Stimulated activated memory B cell treated with anti-CD40 and anti-IgM and Interleukin-4, amounts not matched to agents 10 μg/mL and 1 μg/mL and 100 μg/mL, for 72 hours (primary cell): ENCODE measurements at regions not wholly inside any gene's neighbourhood (a gene's known extent, or its start where the extent isn't known, plus 50 kb on each side); places are given as distances from the start of the nearest gene placed in this dataset.

Experiments used
- ATAC-seq: fragments of 150-1000 bp; cut with Tn5 transposase; 2 replicates; pipeline ENCODE4 v1.10.0; 2021
- H3K27ac Mint-ChIP-seq: one replicate; pipeline ENCODE4 v1.8.0; 2022; ENCODE audit warnings: mild to moderate bottlenecking, mixed read lengths
- H3K27me3 Mint-ChIP-seq: one replicate; pipeline ENCODE4 v1.8.0; 2022; ENCODE audit warnings: mixed read lengths
- H3K36me3 Mint-ChIP-seq: one replicate; pipeline ENCODE4 v1.8.0; 2022; ENCODE audit warnings: mixed read lengths
- H3K4me1 Mint-ChIP-seq: one replicate; pipeline ENCODE4 v1.8.0; 2022; ENCODE audit warnings: mixed read lengths
- H3K4me3 Mint-ChIP-seq: one replicate; pipeline ENCODE4 v1.8.0; 2022; ENCODE audit warnings: mild to moderate bottlenecking, moderate library complexity, mixed read lengths
- H3K9me3 Mint-ChIP-seq: one replicate; pipeline ENCODE4 v1.8.0; 2022; ENCODE audit warnings: mixed read lengths

DNA sequence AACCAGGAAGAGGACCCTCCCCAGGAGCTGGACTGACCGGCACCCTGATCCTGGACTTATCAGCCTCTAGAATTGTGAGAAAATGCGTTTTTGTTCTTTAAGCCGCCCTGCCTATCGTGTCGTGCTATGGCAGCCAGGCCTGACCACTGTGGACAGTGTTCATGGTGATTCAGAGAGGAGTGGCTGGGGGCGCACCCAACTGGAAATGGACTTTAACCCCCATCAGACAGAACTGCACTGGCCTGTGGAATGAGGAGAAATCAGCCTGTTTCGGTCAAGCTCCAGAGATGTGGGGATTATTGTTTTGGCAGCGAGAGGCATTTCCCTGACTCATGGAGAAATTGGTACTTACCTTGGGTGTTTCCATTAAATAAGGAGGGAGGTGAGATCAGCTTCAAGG is 1437.8 kb downstream of the BRD1 start:
- Mint-ChIP-seq H3K36me3 (no peaks in the 10 kb centered on the region), H3K9me3 (peaks cover 9% of the 10 kb centered on the region), H3K4me3 (no peak overlapping the region), H3K27ac (no peak overlapping the region), H3K27me3 (peaks cover 7% of the 10 kb centered on the region), H3K4me1 (no peaks in the 10 kb centered on the region)
- no peak for ATAC-seq

GRCh38 chr22:48382197-48382596 is 1445.5 kb downstream of the BRD1 start:
- Mint-ChIP-seq H3K4me3 (no peak overlapping the region), H3K27me3 (peaks cover 17% of the 10 kb centered on the region), H3K27ac (no peak overlapping the region), H3K36me3 (peaks cover 5% of the 10 kb centered on the region), H3K9me3 (peaks cover 10% of the 10 kb centered on the region), H3K4me1 (no peaks in the 10 kb centered on the region)
- ATAC-seq, result no peak

- Mint-ChIP-seq H3K4me3 (no peak overlapping the region), H3K9me3 (peaks cover 5% of the 10 kb centered on the region), H3K27me3 (peaks cover 37% of the 10 kb centered on the region), H3K36me3 (peaks cover 5% of the 10 kb centered on the region), H3K4me1 (no peaks in the 10 kb centered on the region), H3K27ac (no peak overlapping the region)
- no peak for ATAC-seq
Observed at GRCh38 chr22:48380016-48380665, 1447.5 kb downstream of the BRD1 start.

GRCh38 chr22:48379371-48379770 is 1448.3 kb downstream of the BRD1 start:
- peaks cover 4% of the 10 kb centered on the region for H3K36me3 Mint-ChIP-seq
- no peak for ATAC-seq
- H3K4me3 Mint-ChIP-seq, result no peak overlapping the region
- peaks cover 41% of the 10 kb centered on the region for H3K27me3 Mint-ChIP-seq
- H3K27ac Mint-ChIP-seq, result no peak overlapping the region
- H3K4me1 Mint-ChIP-seq, result no peaks in the 10 kb centered on the region
- peaks cover 4% of the 10 kb centered on the region for H3K9me3 Mint-ChIP-seq

- Mint-ChIP-seq H3K9me3 (no peaks in the 10 kb centered on the region), H3K36me3 (no peaks in the 10 kb centered on the region), H3K27me3 (peaks cover 48% of the 10 kb centered on the region), H3K27ac (no peak overlapping the region), H3K4me3 (no peak overlapping the region), H3K4me1 (no peaks in the 10 kb centered on the region)
- no peak for ATAC-seq
Observed at GRCh38 chr22:48378673-48379072, 1449.0 kb downstream of the BRD1 start.

DNA sequence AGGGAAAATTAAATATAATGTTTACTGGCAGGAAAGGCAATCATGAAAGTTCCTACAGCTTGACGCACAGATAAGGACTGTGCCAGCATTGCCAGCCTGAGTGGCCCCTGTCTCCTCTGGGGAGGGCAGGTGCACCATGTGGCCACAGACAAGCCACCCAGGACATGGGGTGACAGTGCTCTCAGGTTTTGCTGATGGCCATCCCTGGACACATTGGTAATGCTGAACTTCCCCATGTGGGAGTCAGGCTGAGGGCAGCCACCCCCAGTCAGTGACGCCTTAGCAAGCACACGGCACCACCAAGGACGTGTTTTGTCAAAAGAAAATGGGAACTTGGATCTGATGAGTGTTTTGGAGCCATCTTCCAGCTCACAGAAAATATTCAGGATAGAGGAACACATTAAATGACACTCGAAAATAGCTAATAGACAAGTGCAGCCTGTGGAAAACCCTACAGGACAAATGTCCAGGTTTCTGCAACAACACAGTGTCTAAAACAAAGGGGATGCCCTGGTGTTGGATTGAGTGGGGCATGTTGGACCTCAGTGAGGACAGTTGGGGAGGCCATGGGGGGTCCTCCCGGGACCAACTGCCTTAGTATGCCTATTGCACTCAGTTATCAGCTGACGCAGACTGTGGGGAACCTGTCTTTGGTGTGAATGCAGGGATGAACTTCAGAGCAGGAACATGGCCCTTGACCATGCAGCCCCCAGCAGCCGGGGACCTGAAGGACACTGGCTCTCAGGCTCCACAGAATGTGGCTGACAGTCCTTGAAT is 1450.5 kb downstream of the BRD1 start:
- ATAC-seq, result no peak
- Mint-ChIP-seq H3K36me3 (no peaks in the 10 kb centered on the region), H3K4me3 (no peak overlapping the region), H3K9me3 (no peaks in the 10 kb centered on the region), H3K4me1 (no peaks in the 10 kb centered on the region), H3K27me3 (peaks cover 60% of the 10 kb centered on the region), H3K27ac (no peak overlapping the region)

DNA sequence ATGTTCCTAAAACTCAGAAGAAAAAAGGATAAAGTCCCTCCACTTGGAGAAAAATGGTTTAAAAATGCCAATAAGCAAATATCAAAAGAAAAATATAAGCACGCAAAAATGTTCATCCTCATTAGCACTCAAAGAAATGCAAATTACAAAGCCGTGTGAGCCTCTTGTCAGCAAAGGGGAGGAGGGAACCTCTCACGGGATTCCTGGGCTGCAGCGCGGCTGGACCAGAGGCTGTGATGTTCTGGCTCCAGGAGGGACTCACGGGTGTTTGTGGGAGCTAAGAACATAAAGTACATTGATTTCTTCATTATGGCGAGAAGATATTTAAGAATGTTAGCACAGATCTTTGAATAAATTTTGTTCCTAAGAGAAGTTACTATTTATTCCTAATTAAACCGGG is 1451.2 kb downstream of the BRD1 start:
- Mint-ChIP-seq H3K4me3 (no peak overlapping the region), H3K9me3 (no peaks in the 10 kb centered on the region), H3K4me1 (no peaks in the 10 kb centered on the region), H3K27me3 (peaks cover 65% of the 10 kb centered on the region), H3K27ac (no peak overlapping the region), H3K36me3 (no peaks in the 10 kb centered on the region)
- no peak for ATAC-seq

DNA sequence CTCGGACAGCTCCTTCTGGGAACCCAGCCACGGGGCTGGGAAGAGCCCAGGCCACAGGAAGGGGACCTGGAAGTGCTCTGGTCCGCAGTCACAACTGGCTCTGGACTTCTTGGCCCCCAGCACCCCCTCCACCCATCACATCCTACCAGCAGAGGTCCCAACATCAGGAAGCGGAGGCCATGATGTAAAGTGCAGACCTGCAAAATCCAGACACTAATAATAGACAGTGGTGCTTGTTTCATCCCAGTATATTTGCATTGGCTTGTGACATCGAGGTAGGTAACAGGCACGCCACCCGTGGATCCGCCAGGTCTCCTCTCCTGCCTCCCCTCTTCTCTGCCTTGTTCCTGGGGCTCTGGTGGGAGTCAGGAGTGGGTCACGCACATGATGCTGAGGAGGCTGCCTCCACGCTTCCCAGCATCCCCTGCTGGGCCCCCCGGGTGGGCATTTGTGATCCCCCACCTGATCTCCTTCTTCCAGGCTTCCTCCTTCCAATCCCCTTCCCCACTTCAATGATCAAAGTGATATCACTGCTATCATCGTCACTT is 1454.0 kb downstream of the BRD1 start:
- H3K27me3 Mint-ChIP-seq, result peaks cover 64% of the 10 kb centered on the region
- no peaks in the 10 kb centered on the region for H3K36me3 Mint-ChIP-seq
- ATAC-seq, result no peak
- H3K4me1 Mint-ChIP-seq, result no peaks in the 10 kb centered on the region
- H3K4me3 Mint-ChIP-seq, result no peak overlapping the region
- H3K9me3 Mint-ChIP-seq, result no peaks in the 10 kb centered on the region
- no peak overlapping the region for H3K27ac Mint-ChIP-seq

DNA sequence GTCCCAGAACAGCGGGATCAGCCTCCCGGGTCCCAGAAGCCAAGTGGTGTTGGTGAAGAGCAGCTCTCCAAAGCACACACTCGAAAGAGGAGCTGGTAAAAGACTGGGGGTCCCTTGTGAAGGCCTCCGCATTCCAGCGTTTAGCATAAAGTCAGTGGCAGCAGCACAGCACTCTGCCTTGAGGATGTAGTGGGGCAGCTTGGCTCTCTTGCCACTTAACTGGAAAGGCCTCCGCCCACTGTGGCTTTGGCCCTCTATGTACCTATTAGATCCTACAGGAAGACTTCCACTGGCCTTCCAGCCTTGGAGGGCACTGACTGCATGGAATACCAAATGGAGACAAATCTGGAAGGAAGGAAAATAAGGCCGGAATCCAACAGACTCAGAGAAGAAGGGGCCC is 1455.3 kb downstream of the BRD1 start:
- no peaks in the 10 kb centered on the region for H3K4me1 Mint-ChIP-seq
- H3K27ac Mint-ChIP-seq, result no peak overlapping the region
- H3K27me3 Mint-ChIP-seq, result peaks cover 67% of the 10 kb centered on the region
- no peaks in the 10 kb centered on the region for H3K36me3 Mint-ChIP-seq
- no peak for ATAC-seq
- H3K4me3 Mint-ChIP-seq, result no peak overlapping the region
- no peaks in the 10 kb centered on the region for H3K9me3 Mint-ChIP-seq

DNA sequence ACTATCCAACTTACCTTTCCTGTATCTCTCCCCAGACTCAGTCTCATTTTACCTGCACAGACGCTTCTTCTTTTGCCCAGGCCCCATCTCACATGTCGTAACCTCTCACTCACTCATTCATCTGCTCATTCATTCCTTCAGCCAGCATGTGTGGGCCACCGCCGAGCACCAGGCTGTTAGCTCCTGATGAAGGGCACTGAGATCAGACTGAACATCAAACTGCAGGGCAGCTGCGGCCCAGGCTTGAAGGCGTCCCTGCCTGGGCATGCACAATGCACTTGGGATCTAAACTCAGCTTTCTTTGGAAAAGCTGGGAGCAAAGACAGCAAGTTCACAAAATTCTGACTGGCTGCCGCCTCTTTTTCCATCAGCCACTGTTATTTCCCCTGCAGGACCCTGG is 1456.3 kb downstream of the BRD1 start:
- no peak for ATAC-seq
- Mint-ChIP-seq H3K36me3 (no peaks in the 10 kb centered on the region), H3K4me3 (no peak overlapping the region), H3K27me3 (peaks cover 59% of the 10 kb centered on the region), H3K9me3 (no peaks in the 10 kb centered on the region), H3K4me1 (no peaks in the 10 kb centered on the region), H3K27ac (no peak overlapping the region)

DNA sequence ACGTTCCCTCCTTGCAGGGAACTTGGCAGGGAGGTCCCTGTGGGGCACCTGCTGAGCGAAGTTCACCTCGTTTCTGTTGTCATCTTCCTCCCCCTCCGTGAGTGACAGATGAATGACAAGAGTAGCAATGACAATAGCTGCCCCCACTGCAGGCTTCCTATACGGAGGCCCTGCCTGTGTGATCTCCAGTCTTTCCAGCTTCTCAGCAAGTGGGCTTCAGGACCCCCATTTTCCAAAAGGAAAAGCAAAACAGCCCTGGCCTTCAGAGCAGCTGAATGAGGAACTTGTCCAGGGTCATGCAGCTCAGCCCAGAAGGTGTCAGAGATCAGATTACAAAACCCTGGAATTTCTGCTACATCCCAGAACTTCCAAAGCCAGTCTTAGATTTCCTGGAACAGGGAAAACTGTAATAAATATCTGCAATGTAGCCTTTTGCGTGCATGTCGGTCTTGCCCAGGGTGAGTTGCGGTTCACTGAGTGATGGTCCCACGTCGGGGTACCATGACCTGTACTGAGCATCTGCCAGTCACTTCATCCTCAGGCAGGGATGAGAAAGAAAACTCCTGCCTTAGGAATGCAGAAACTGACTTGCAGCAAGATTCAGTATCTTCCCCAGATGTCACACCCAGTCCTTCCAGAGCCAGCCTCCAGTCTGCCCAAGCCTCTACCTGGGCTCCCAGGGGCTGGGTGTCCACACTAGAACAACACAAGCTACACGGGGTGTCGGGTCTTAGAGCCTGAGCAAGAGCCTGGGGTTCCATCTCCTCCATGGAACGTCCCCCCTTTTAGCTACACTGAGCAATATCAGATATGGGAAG is 1457.0 kb downstream of the BRD1 start:
- no peak overlapping the region for H3K4me3 Mint-ChIP-seq
- H3K27ac Mint-ChIP-seq, result no peak overlapping the region
- H3K4me1 Mint-ChIP-seq, result no peaks in the 10 kb centered on the region
- no peaks in the 10 kb centered on the region for H3K9me3 Mint-ChIP-seq
- no peaks in the 10 kb centered on the region for H3K36me3 Mint-ChIP-seq
- ATAC-seq, result no peak
- H3K27me3 Mint-ChIP-seq, result peaks cover 52% of the 10 kb centered on the region

DNA sequence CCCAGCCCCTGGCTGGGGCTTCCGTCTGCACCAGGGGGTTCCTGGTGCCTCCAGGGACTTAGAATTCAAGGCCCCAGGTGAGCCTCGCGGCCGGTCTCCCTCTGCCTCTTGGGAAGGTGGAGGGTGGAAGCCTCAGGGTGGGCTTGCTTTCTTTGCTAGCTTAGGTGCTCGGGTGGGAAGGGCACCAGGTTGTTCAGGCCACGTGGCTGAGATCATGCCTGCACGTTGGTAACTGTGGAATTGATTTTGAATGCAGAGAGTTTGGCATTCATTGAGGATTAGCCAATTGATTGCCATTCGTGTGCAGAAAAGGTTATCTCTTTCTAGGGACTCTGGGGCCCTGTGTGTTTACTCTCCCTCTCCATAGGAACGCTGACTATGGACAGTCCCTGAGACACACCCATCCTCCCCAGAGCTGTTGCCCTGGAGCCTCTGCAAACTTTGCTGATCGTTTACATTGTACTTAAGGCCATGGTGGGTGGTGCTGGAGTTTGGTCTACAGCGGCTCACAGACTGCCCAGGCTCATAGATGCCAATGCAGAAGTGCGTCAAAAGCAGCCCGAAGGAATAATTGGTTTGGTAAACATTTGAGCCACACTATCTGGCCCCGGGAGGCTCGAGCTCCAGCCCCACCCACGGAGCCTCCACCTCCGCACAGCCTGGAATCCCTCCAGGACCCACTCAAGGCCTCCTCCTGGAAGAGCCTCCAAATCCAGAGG is 1457.7 kb downstream of the BRD1 start:
- ATAC-seq, result no peak
- H3K27ac Mint-ChIP-seq, result no peak overlapping the region
- H3K4me1 Mint-ChIP-seq, result no peaks in the 10 kb centered on the region
- H3K27me3 Mint-ChIP-seq, result peaks cover 46% of the 10 kb centered on the region
- H3K9me3 Mint-ChIP-seq, result no peaks in the 10 kb centered on the region
- H3K4me3 Mint-ChIP-seq, result no peak overlapping the region
- no peaks in the 10 kb centered on the region for H3K36me3 Mint-ChIP-seq

GRCh38 chr22:48368975-48369525 is 1458.6 kb downstream of the BRD1 start:
- Mint-ChIP-seq H3K4me3 (no peak overlapping the region), H3K27me3 (peaks cover 39% of the 10 kb centered on the region), H3K4me1 (no peaks in the 10 kb centered on the region), H3K9me3 (no peaks in the 10 kb centered on the region), H3K27ac (no peak overlapping the region), H3K36me3 (no peaks in the 10 kb centered on the region)
- no peak for ATAC-seq

DNA sequence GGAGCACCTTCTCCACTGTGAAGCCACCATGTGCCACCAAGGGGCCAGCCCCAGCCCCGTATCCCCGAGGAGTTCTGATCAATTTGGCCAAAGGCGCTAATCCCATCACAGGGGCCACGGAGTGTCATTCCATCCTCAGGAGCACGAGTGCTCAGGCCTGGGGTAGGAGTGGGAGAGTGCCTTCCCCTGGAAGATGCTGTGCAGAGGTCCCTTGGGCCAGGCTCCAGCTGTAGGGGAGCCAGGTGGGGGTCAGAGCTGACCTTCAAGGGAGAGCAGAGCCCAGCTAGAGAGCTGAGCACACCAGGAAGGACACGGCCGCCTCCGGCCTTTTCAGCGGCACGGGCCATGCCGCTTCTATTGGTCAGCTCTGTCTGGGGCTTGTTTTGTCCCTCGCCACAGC is 1459.9 kb downstream of the BRD1 start:
- Mint-ChIP-seq H3K36me3 (no peaks in the 10 kb centered on the region), H3K4me3 (no peak overlapping the region), H3K4me1 (no peaks in the 10 kb centered on the region), H3K27ac (no peak overlapping the region), H3K9me3 (no peaks in the 10 kb centered on the region), H3K27me3 (peaks cover 30% of the 10 kb centered on the region)
- ATAC-seq, result no peak

GRCh38 chr22:48366591-48366990 is 1461.1 kb downstream of the BRD1 start:
- Mint-ChIP-seq H3K27ac (no peak overlapping the region), H3K4me3 (no peak overlapping the region), H3K27me3 (peaks cover 20% of the 10 kb centered on the region), H3K9me3 (no peaks in the 10 kb centered on the region), H3K4me1 (no peaks in the 10 kb centered on the region), H3K36me3 (no peaks in the 10 kb centered on the region)
- no peak for ATAC-seq
